ENCODE measurements at regions not wholly inside any gene's neighbourhood (a gene's known extent, or its start where the extent isn't known, plus 50 kb on each side); places are given as distances from the start of the nearest gene placed in this dataset.

GRCh38 chr9:30301271-30301963, 2083.0 kb upstream of the ACO1 start:
- H3K27ac ChIP-seq (replicated peaks in 1 of 4), result no peak overlapping the region
- intact Hi-C loops (cut with DNase I), result no loop called here
- no peak overlapping the region for H3K4me3 ChIP-seq
- 57% methylated on average over 5 of the region's 5 CpGs for WGBS
- no peaks in the 10 kb centered on the region for H3K9me3 ChIP-seq
- DNase-seq (ENCODE audit: extremely low spot score), result no peak
- no peaks in the 10 kb centered on the region for H3K36me3 ChIP-seq
- H3K27me3 ChIP-seq, result no peaks in the 10 kb centered on the region
- TF ChIP-seq POLR2A (IDR thresholded peaks at IDR 0.05; ENCODE audit: low read depth), result no peak
- TF ChIP-seq, protein P1, sequence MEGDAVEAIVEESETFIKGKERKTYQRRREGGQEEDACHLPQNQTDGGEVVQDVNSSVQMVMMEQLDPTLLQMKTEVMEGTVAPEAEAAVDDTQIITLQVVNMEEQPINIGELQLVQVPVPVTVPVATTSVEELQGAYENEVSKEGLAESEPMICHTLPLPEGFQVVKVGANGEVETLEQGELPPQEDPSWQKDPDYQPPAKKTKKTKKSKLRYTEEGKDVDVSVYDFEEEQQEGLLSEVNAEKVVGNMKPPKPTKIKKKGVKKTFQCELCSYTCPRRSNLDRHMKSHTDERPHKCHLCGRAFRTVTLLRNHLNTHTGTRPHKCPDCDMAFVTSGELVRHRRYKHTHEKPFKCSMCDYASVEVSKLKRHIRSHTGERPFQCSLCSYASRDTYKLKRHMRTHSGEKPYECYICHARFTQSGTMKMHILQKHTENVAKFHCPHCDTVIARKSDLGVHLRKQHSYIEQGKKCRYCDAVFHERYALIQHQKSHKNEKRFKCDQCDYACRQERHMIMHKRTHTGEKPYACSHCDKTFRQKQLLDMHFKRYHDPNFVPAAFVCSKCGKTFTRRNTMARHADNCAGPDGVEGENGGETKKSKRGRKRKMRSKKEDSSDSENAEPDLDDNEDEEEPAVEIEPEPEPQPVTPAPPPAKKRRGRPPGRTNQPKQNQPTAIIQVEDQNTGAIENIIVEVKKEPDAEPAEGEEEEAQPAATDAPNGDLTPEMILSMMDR (IDR thresholded peaks at IDR 0.05), result no peak
- TF ChIP-seq POLR2AphosphoS5 (IDR thresholded peaks at IDR 0.05), result no peak
- no peak for TF ChIP-seq EP300 (IDR thresholded peaks at IDR 0.05)
- no peaks in the 10 kb centered on the region for H3K4me1 ChIP-seq

- WGBS, result 86% methylated on average over 2 of the region's 2 CpGs
- Histone ChIP-seq H3K4me3 (no peak overlapping the region), H3K27me3 (no peaks in the 10 kb centered on the region), H3K27ac (replicated peaks in 1 of 4) (no peak overlapping the region), H3K36me3 (no peaks in the 10 kb centered on the region), H3K4me1 (no peaks in the 10 kb centered on the region), H3K9me3 (peaks cover 0 to 8% (median 0%) of the 10 kb centered on the region in 4 donors)
- DNase-seq (ENCODE audit: extremely low spot score), result no peak
- intact Hi-C loops (cut with DNase I), result no loop called here
- TF ChIP-seq POLR2AphosphoS5 (IDR thresholded peaks at IDR 0.05), result no peak
- TF ChIP-seq POLR2A (IDR thresholded peaks at IDR 0.05; ENCODE audit: low read depth), result no peak
- TF ChIP-seq EP300 (IDR thresholded peaks at IDR 0.05), result no peak
- TF ChIP-seq, protein P1 (IDR thresholded peaks at IDR 0.05), result no peak
These were observed 2073.7 kb upstream of the ACO1 start for GRCh38 chr9:30310711-30311110.

GRCh38 chr9:30329431-30329830, 2055.0 kb upstream of the ACO1 start:
- H3K9me3 ChIP-seq, result no peaks in the 10 kb centered on the region
- H3K4me3 ChIP-seq, result no peak overlapping the region
- no peak for DNase-seq (ENCODE audit: extremely low spot score)
- H3K36me3 ChIP-seq, result no peaks in the 10 kb centered on the region
- 65% methylated on average over 4 of the region's 4 CpGs for WGBS
- no peak overlapping the region for H3K27ac ChIP-seq (replicated peaks in 1 of 4)
- intact Hi-C loops (cut with DNase I), result no loop called here
- H3K27me3 ChIP-seq, result no peaks in the 10 kb centered on the region
- TF ChIP-seq POLR2AphosphoS5 (IDR thresholded peaks at IDR 0.05) (no peak), POLR2A (IDR thresholded peaks at IDR 0.05; ENCODE audit: low read depth) (no peak), EP300 (IDR thresholded peaks at IDR 0.05) (no peak)
- TF ChIP-seq, protein P1 (IDR thresholded peaks at IDR 0.05), result no peak
- H3K4me1 ChIP-seq, result no peaks in the 10 kb centered on the region

DNA sequence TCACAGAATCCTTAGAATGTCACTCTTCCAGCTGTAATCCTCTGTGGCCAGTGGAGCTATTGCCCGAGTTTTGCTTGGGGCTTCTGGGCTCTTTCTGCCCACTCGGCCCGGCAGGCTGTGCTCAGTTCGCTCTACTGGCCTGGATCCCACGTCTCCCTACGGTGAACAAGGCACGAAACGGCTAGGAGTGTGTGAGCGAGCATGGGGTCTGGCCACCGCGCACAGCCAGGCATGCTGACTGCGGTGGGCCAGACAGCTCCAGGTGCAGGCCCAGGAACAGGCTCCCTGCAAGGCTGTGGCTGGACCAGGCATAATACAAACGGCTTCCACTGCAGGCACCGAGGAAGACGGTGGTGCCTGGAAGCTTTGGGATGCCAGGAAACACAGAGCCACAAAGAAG, 2035.5 kb upstream of the ACO1 start:
- no peak overlapping the region for H3K27ac ChIP-seq (replicated peaks in 1 of 4)
- no peak overlapping the region for H3K4me3 ChIP-seq
- DNase-seq (ENCODE audit: extremely low spot score), result no peak
- TF ChIP-seq, protein P1 (IDR thresholded peaks at IDR 0.05), result no peak
- no peak for TF ChIP-seq EP300 (IDR thresholded peaks at IDR 0.05)
- no peak for TF ChIP-seq POLR2AphosphoS5 (IDR thresholded peaks at IDR 0.05)
- TF ChIP-seq POLR2A (IDR thresholded peaks at IDR 0.05; ENCODE audit: low read depth), result no peak
- intact Hi-C loops (cut with DNase I), result no loop called here
- no peaks in the 10 kb centered on the region for H3K27me3 ChIP-seq
- no peaks in the 10 kb centered on the region for H3K4me1 ChIP-seq
- H3K9me3 ChIP-seq, result no peaks in the 10 kb centered on the region
- WGBS, result 93% methylated on average over 7 of the region's 15 CpGs
- no peaks in the 10 kb centered on the region for H3K36me3 ChIP-seq

Data from esophagus muscularis mucosa (tissue), 4 donors.